RKO (cell line): ENCODE measurements at regions not wholly inside any gene's neighbourhood (a gene's known extent, or its start where the extent isn't known, plus 50 kb on each side); places are given as distances from the start of the nearest gene placed in this dataset.
"Not testable (repeated sequence)": the region's sequence is repeated elsewhere in the genome, so short reads cannot be mapped to it uniquely, and the experiment has no call there.

Source experiments
- DNase-seq: peaks from one replicate; pipeline ENCODE4 v3.0.0-alpha.2; 2016; ENCODE audit warnings: low spot score

- DNase-seq = not testable (repeated sequence)
Measured at GRCh38 chr16:29234536-29235275, 171.8 kb downstream of the NPIPB11 start.

DNA sequence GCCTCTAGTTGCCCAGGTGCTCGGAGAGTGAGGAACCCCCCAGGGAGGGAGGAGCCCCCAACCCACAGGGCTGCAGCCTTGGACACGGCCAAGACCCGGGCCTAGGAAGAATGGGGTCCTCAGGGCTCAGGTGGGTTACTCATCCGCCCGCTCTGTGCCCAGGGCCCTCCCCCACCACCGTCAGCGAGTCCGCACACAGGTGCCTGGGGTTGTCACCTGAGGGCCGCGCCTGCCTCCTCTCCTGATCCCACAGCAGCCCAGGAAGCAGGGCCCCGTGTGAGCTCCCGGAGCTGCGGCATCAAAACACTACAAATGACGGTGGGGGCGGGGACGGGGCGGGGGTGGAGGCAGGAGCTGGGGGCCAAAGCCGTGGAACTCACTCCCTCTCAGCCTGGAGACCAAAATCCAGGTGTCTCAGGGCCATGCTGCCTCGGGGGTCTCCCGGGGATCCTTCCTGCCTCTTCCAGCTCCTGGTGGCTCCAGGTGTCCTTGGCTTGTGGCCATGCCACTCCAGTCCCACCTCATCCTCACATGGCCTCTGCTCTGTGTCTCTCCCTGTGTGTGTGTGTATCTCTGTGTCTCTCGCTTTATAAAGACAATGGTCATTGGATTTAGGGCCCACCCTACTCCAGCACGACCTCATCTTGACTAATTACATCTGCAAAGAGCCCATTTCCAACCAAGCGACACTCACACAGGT is 172.7 kb downstream of the NPIPB11 start:
- DNase-seq = not testable (repeated sequence)

GRCh38 chr16:29232811-29233704 is 173.5 kb downstream of the NPIPB11 start:
- DNase-seq = no peak

DNA sequence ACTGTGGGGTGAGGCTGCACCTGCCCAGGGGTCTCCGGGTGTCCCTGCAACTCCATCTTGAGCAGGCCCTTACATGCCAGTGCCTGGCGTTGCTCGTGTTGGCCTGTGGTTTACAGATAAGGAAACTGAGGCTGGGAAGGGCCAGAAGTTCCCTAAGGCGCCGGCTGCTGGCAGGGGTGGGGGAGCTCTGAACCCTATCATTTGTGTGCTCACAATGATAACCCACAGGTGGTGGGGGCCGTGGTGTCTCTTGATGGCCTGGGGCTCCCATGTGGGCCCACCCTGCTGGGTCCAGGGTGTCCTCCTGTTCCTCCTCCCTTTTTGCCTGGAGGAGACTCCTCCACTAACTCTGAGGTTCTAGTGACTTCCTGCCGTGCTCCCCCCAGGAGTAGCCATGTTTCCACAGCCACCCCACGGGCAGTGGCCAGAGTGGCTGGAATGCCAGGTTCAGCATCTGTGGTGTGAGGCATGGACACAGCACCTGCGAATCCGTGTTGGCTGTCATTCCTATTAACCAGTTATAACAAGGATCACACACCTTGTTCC is 174.3 kb downstream of the NPIPB11 start:
- not testable (repeated sequence) for DNase-seq

DNA sequence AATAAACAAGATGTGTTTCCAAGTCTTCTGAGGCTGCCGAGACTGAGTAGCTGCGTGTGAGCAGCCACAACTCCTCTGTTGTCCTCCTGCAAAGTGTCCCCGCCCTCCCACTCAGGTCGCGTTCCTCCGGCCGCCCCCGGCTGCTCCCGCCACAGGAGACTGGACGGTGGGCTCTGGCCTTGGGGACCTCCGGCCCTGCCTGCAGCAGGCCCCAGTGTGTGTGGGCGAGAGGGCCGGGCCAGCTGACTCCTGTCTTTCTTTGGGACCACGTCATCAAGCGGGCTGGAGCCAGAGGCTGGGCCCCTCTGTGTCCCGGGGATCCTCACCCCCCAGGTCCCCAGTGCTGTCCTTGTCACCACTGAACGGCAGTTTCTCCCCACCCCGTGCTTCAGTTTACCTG is 175.3 kb downstream of the NPIPB11 start:
- DNase-seq = no peak

- DNase-seq = no peak
Measured at GRCh38 chr16:29230671-29231096, 175.8 kb downstream of the NPIPB11 start.

- DNase-seq = not testable (repeated sequence)
Measured at GRCh38 chr16:29230006-29230668, 176.4 kb downstream of the NPIPB11 start.

DNA sequence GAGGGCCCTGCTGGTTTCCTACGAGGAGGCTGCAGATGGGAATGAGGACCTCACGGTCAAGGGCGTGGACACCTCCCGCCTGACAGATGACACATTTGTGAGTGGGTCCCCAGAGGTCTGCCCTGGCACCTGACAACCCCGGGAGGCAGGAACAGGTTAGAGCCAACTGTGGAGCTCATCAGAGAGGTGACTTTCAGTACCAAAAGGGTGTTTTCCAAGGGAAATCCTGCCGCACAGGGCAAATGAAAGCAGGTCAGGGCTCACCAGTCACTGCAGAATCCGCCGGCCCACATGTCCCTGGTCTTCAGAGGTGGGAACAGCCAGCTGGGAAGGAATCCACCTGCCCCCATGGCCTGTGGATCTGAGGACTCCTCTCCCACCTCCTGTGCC is 176.9 kb downstream of the NPIPB11 start:
- not testable (repeated sequence) for DNase-seq

DNA sequence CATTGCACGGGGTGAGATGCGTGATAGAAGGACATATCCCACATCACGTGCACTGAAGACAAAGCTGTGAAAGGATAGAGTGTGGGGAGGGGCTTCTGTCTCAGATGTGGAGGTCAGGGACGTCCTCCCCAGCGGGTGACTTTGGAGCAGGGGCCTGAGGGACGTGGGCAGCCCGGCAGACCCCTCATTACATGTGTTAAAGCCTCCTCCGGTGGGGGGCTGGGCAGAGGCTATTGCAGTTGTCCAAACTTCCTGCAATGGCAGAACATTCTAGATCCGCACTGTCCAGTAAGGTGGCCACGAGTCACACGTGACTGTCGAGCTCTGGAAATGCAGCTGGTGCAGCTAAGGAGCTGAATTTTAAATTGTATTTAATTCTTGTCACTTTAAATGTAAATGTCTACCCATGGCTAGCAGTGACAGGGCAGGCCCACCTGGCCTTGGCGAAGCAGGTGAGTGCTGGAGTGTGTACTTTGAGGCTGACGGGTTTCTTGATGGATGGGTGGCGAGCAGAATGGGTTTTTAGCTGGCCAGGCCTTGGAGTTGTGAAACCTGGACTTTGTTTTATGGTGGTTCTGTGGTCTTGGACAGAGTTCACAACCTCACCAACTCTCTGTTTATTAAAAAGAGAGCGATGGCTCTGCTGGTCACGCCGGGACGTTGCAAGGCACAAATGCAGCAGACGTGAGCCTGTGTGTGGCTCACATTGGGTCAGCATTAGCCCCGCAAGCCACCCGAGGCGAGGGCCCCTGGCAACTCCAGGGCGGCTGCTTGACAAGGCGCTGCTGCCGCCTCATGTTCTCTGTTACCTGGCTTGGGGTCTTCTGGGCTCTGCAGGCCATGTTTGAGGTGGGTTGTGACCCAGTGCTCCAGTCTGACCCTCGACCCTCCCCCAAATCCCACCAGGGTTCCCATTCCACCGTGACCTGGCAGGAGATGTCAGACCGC is 177.6 kb downstream of the NPIPB11 start:
- not testable (repeated sequence) for DNase-seq

- DNase-seq = peak; percentile 24
Measured at GRCh38 chr16:29227751-29228663, 178.5 kb downstream of the NPIPB11 start.

GRCh38 chr16:29226782-29227181 is 179.7 kb downstream of the NPIPB11 start:
- DNase-seq = no peak

- DNase-seq = not testable (repeated sequence)
Measured at GRCh38 chr16:29224675-29225074, 181.8 kb downstream of the NPIPB11 start.

- not testable (repeated sequence) for DNase-seq
Measured at GRCh38 chr16:29222615-29223014, 183.9 kb downstream of the NPIPB11 start.

- DNase-seq = not testable (repeated sequence)
Measured at GRCh38 chr16:29222008-29222407, 184.5 kb downstream of the NPIPB11 start.

DNA sequence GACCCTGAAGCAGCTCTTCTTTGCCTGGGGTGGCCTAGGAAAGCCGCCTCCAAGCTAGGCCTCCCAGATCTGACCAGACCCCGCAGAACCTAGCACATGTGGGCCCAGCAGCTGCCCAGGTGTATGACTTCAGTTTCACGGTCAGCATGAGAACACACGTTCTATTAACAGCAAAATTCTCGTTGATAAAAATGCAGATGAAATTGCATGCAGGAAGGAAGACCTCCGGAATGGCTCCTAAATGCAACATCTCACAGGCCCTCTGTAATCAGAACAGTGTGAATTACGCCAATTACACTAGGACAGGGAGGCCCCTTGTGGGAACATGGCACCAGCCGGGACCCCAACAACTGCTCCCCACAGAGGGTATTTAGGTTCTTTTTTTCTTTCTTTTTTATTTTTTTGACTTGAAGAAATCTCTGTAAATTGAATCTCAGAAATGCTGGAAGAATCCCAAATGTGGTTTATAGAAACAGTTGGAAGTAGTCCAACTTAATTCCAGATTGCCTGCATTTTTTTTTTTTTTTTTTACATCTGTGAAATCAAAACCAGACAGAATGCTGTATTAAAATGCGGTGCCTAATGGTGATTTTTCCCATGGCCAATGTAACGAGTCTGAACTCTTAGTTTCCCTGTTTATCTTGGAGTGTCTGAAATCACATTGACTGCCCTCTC is 185.1 kb downstream of the NPIPB11 start:
- DNase-seq = not testable (repeated sequence)

- not testable (repeated sequence) for DNase-seq
Measured at GRCh38 chr16:29220647-29221191, 185.8 kb downstream of the NPIPB11 start.

DNA sequence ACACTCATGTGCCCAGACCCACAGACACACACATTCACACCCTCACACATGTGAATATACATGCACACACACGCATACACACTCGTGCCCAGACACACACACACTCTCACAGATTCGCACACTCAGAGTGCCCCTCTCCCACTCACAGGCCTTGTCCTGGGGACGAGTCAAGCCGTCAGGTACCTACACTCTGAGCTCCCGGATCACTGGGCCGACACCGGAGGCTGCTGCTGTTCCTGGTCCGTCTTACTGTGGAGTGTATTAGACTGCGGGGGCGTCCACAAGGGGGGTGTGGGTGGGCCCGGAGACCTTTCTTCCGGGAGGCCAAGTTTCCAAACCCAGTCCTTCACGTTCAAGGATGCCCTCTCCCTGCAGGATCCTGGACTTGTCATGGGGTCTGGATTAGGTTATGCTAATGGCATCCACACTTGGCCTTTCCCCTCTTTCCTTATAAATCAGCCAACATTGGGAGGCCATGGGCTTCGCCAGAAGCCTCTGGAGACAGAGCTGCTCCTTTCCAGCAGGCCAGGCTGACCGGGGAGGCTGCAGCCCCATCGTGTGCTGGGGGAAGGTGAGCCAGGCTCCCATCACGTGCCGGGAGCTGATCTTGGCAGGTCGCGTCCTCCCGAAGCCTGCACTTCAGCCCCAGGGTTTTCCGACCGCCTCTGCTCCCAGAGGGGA is 186.4 kb downstream of the NPIPB11 start:
- not testable (repeated sequence) for DNase-seq

DNA sequence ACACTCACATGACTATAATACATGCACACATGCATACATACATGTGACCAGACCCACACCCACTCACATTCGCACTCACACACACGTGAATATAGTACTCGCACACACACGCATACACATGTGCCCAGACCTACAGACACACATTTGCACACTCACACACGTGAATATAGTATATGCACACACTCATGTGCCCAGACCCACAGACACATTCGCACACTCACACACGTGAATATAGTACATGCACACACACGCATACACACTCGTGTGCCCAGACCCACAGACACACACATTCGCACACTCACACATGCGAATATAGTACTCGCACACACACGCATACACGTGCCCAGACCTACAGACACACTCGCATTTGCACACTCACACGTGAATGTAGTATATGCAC is 186.9 kb downstream of the NPIPB11 start:
- DNase-seq = not testable (repeated sequence)
